PC-9 (cell line): ENCODE measurements at regions not wholly inside any gene's neighbourhood (a gene's known extent, or its start where the extent isn't known, plus 50 kb on each side); places are given as distances from the start of the nearest gene placed in this dataset.

Experiments
- BruUV-seq: library from RNA; stranded (reverse); fragments of 400-500 nt; replicated peaks from 2 replicates; lab custom pipeline; 2021; lab: Mats Ljungman, UMichigan
- CTCF ChIA-PET: fragments of 300-600 bp; sonication (Branson Sonifier 250); formaldehyde crosslinking; loops from one replicate; lab custom pipeline; 2022; ENCODE audit warnings: antibody characterized with exemption; lab: Charles Lee
- POLR2A ChIA-PET: fragments of 300-600 bp; sonication (Branson Sonifier 250); formaldehyde crosslinking; loops from one replicate; lab custom pipeline; 2022; ENCODE audit warnings: antibody characterized with exemption; ENCODE audit not compliant: unreplicated experiment; lab: Charles Lee
- DNase-seq, 2 experiments: peaks; one replicate each; pipeline versions ENCODE4 v3.0.0 to v3.0.0-alpha.2; 2015 to 2022; ENCODE audit warnings: mixed read lengths in 1 of 2
- H2AFZ ChIP-seq: fragments of 200-600 bp; sonication (generic); 2 replicates; pipeline ENCODE4 v1.8.1; 2017; ENCODE audit warnings: antibody characterized with exemption
- H3F3A ChIP-seq: fragments of 200-600 bp; sonication (generic); 2 replicates; pipeline ENCODE4 v1.8.1; 2017; ENCODE audit warnings: antibody characterized with exemption, mild to moderate bottlenecking, low read depth; ENCODE audit not compliant: insufficient read depth
- H3K27ac ChIP-seq: fragments of 200-600 bp; sonication (generic); 2 replicates; pipeline ENCODE4 v1.6.1; 2016; ENCODE audit warnings: mixed run types
- H3K27me3 ChIP-seq: fragments of 200-600 bp; sonication (generic); 2 replicates; pipeline ENCODE4 v1.6.1; 2016; ENCODE audit warnings: low read depth, mixed run types; ENCODE audit not compliant: insufficient read depth
- H3K36me3 ChIP-seq: fragments of 200-600 bp; sonication (generic); 2 replicates; pipeline ENCODE4 v1.6.1; 2016; ENCODE audit warnings: low read depth, mixed run types
- H3K4me1 ChIP-seq: fragments of 200-600 bp; sonication (generic); replicated peaks from 2 replicates; pipeline ENCODE4 v1.6.1; 2016; ENCODE audit warnings: mixed run types; ENCODE audit not compliant: insufficient read depth
- H3K4me2 ChIP-seq: fragments of 200-600 bp; sonication (generic); 2 replicates; pipeline ENCODE4 v1.6.1; 2017; ENCODE audit warnings: mixed run types
- H3K4me3 ChIP-seq: fragments of 200-600 bp; sonication (generic); 2 replicates; pipeline ENCODE4 v1.6.1; 2016; ENCODE audit warnings: mixed run types
- H3K79me2 ChIP-seq: fragments of 200-600 bp; sonication (generic); 2 replicates; pipeline ENCODE4 v1.6.1; 2017; ENCODE audit warnings: low read depth, mixed run types
- H3K9me2 ChIP-seq: fragments of 200-600 bp; sonication (generic); 2 replicates; pipeline ENCODE4 v1.8.1; 2017; ENCODE audit warnings: mild to moderate bottlenecking; ENCODE audit not compliant: insufficient read depth
- H3K9me3 ChIP-seq: fragments of 200-600 bp; sonication (generic); 2 replicates; pipeline ENCODE4 v1.8.1; 2016; ENCODE audit warnings: low read depth; ENCODE audit not compliant: insufficient read depth
- H4K20me1 ChIP-seq: fragments of 200-600 bp; sonication (generic); 2 replicates; pipeline ENCODE4 v1.8.1; 2017; ENCODE audit not compliant: insufficient read depth
- EZH2 ChIP-seq: fragments of 200-600 bp; sonication (generic); IDR thresholded peaks from 2 replicates; pipeline ENCODE4 v1.8.0; 2017; ENCODE audit warnings: antibody characterized with exemption, low read depth
- intact Hi-C: fragments of 100-400 bp; cut with micrococcal nuclease; formaldehyde crosslinking; loops from one replicate; pipeline ENCODE4 v1.10.0; 2022; ENCODE audit not compliant: unreplicated experiment
- TF ChIP-seq, protein P1 (sequence below): fragments of 200-600 bp; sonication (generic); conservative IDR thresholded peaks from 2 replicates; pipeline ENCODE4 v1.6.1; 2017; ENCODE audit warnings: mixed run types, antibody characterized with exemption, mild to moderate bottlenecking, moderate library complexity

- no TSS peak for BruUV-seq
- ChIA-PET POLR2A (no interaction called here), CTCF (no interaction called here)
- Histone ChIP-seq H3K9me3 (no peaks in the 10 kb centered on the region), H2AFZ (no peak overlapping the region), H3K27me3 (no peaks in the 10 kb centered on the region), H3K4me3 (no peak overlapping the region), H3K4me2 (no peak overlapping the region), H3K9me2 (no peaks in the 10 kb centered on the region), H3K4me1 (no peaks in the 10 kb centered on the region), H3F3A (no peaks in the 10 kb centered on the region), H3K27ac (no peak overlapping the region), H3K36me3 (no peaks in the 10 kb centered on the region), H4K20me1 (no peaks in the 10 kb centered on the region), H3K79me2 (no peaks in the 10 kb centered on the region)
- TF ChIP-seq, protein P1, sequence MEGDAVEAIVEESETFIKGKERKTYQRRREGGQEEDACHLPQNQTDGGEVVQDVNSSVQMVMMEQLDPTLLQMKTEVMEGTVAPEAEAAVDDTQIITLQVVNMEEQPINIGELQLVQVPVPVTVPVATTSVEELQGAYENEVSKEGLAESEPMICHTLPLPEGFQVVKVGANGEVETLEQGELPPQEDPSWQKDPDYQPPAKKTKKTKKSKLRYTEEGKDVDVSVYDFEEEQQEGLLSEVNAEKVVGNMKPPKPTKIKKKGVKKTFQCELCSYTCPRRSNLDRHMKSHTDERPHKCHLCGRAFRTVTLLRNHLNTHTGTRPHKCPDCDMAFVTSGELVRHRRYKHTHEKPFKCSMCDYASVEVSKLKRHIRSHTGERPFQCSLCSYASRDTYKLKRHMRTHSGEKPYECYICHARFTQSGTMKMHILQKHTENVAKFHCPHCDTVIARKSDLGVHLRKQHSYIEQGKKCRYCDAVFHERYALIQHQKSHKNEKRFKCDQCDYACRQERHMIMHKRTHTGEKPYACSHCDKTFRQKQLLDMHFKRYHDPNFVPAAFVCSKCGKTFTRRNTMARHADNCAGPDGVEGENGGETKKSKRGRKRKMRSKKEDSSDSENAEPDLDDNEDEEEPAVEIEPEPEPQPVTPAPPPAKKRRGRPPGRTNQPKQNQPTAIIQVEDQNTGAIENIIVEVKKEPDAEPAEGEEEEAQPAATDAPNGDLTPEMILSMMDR: no peak
- no peak for TF ChIP-seq EZH2
- no peak for DNase-seq
- intact Hi-C loops: no loop called here
Observed at GRCh38 chrX:3448563-3448962, 102.1 kb upstream of the MXRA5 start.

DNA sequence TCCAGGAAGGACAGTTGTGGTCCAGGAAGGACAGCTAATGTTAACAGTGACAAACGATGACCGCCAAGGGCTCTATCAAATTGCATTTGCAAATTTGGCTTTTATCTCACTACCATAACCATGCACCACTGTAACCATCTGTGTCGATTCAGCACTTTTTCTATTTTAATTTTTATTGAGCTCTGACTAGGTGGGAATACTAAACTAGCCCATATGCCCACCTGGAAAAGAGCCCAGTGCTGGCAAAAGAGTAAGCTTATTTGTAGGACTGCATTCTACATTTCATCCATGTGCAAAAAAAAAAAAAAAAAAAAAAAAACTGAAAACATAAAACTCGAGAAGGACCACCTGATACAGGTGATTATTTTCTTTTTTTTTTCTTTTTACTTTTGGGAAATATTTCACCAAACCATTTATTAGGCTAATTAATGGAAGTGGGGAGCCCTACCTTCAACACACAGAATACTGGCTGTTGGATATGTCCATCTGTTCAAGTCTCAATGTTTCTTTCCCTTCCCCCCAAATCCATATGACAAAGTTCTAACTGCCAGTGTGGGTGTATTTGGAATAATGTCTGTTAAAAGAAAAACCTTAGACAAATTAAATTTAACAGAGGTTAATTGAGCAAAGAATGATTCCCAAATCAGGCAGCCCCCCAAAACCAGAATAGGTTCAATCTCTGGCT lies 99.5 kb upstream of the MXRA5 start:
- TF ChIP-seq, protein P1: no peak
- TF ChIP-seq EZH2: no peak
- Histone ChIP-seq H3K36me3 (no peaks in the 10 kb centered on the region), H3K27ac (no peak overlapping the region), H3K9me2 (no peaks in the 10 kb centered on the region), H2AFZ (no peak overlapping the region), H3K4me3 (no peak overlapping the region), H3K27me3 (peaks cover 10% of the 10 kb centered on the region; the same call in 1 of the 2 replicates), H3K79me2 (no peaks in the 10 kb centered on the region), H3K4me1 (no peaks in the 10 kb centered on the region), H4K20me1 (no peaks in the 10 kb centered on the region), H3K9me3 (no peaks in the 10 kb centered on the region), H3F3A (no peaks in the 10 kb centered on the region), H3K4me2 (no peak overlapping the region)
- CTCF ChIA-PET: no interaction called here
- BruUV-seq: no TSS peak
- POLR2A ChIA-PET: no interaction called here
- intact Hi-C loops: no loop called here
- no peak for DNase-seq

- H3K79me2 ChIP-seq: no peaks in the 10 kb centered on the region
- no peak overlapping the region for H3K4me3 ChIP-seq
- POLR2A ChIA-PET: no interaction called here
- no TSS peak for BruUV-seq
- TF ChIP-seq EZH2: no peak
- TF ChIP-seq, protein P1: no peak
- H3K27ac ChIP-seq: no peak overlapping the region
- intact Hi-C loops: no loop called here
- no peaks in the 10 kb centered on the region for H3F3A ChIP-seq
- no peaks in the 10 kb centered on the region for H4K20me1 ChIP-seq
- H3K4me2 ChIP-seq: no peak overlapping the region
- DNase-seq: no peak
- H2AFZ ChIP-seq: no peak overlapping the region
- H3K27me3 ChIP-seq: peaks cover 22% of the 10 kb centered on the region
- CTCF ChIA-PET: no interaction called here
- no peaks in the 10 kb centered on the region for H3K4me1 ChIP-seq
- no peaks in the 10 kb centered on the region for H3K9me2 ChIP-seq
- no peaks in the 10 kb centered on the region for H3K36me3 ChIP-seq
- no peaks in the 10 kb centered on the region for H3K9me3 ChIP-seq
Observed at GRCh38 chrX:3443184-3443583, 96.7 kb upstream of the MXRA5 start.
